GM23338 (cell line): ENCODE measurements at regions not wholly inside any gene's neighbourhood (a gene's known extent, or its start where the extent isn't known, plus 50 kb on each side); places are given as distances from the start of the nearest gene placed in this dataset.

Source experiments
- CREB1 ChIP-seq: fragments of 250-450 bp; sonication (Bioruptor Pico); IDR thresholded peaks from 2 replicates; pipeline ENCODE4 v1.5.0; 2020; ENCODE audit warnings: low read depth, mild to moderate bottlenecking, moderate library complexity
- CTCF ChIP-seq, 2 experiments: fragments of 200-600 bp in 1 of 2; sonication (generic) in 1 of 2; conservative IDR thresholded peaks; 2 replicates each; pipeline versions ENCODE4 v1.5.1 to v1.6.1; 2016 to 2017; ENCODE audit warnings: antibody characterized with exemption in 2 of 2, low read depth in 2 of 2, mild to moderate bottlenecking in 2 of 2, moderate library complexity in 1 of 2
- ETS1 ChIP-seq: IDR thresholded peaks from 2 replicates; pipeline ENCODE4 v1.6.1; 2016; ENCODE audit warnings: antibody characterized with exemption
- EZH2 ChIP-seq: fragments of 200-600 bp; sonication (generic); IDR thresholded peaks from one replicate; pipeline ENCODE4 v1.8.0; 2017; ENCODE audit warnings: antibody characterized with exemption, mild to moderate bottlenecking, low read depth; ENCODE audit not compliant: unreplicated experiment
- EZH2phosphoT487 ChIP-seq: fragments of 200-600 bp; sonication (generic); IDR thresholded peaks from one replicate; pipeline ENCODE4 v1.8.1; 2018; ENCODE audit warnings: antibody characterized with exemption; ENCODE audit not compliant: unreplicated experiment
- JUNB ChIP-seq: IDR thresholded peaks from one replicate; pipeline ENCODE4 v1.6.1; 2016; ENCODE audit warnings: antibody characterized with exemption; ENCODE audit not compliant: unreplicated experiment
- NANOG ChIP-seq: IDR thresholded peaks from 2 replicates; pipeline ENCODE4 v1.6.1; 2016; ENCODE audit warnings: antibody characterized with exemption, borderline replicate concordance
- POLR2AphosphoS5 ChIP-seq: IDR thresholded peaks from 2 replicates; pipeline ENCODE4 v1.6.1; 2016; ENCODE audit warnings: antibody characterized with exemption, low read depth
- REST ChIP-seq: IDR thresholded peaks from one replicate; pipeline ENCODE4 v1.6.1; 2018; ENCODE audit warnings: antibody characterized with exemption; ENCODE audit not compliant: unreplicated experiment
- STAT1 ChIP-seq: IDR thresholded peaks from one replicate; pipeline ENCODE4 v1.6.1; 2016; ENCODE audit warnings: antibody characterized with exemption; ENCODE audit not compliant: unreplicated experiment
- ZNF114 ChIP-seq: fragments of 250-450 bp; sonication (Bioruptor Pico); IDR thresholded peaks from 2 replicates; pipeline ENCODE4 v1.5.0; 2020; ENCODE audit warnings: mild to moderate bottlenecking, moderate library complexity
- ZNF331 ChIP-seq: fragments of 250-450 bp; sonication (Bioruptor Pico); IDR thresholded peaks from 2 replicates; pipeline ENCODE4 v1.5.0; 2020; ENCODE audit warnings: low read depth, mild to moderate bottlenecking, moderate library complexity

GRCh38 chr5:152247850-152248385 is 157.2 kb downstream of the NMUR2 start:
- TF ChIP-seq REST: no peak
- TF ChIP-seq EZH2: no peak
- TF ChIP-seq CTCF (conservative IDR thresholded peaks at IDR 0.05; ENCODE audit: low read depth in 2 of 2): no peak
- TF ChIP-seq CREB1 (CRISPR knock-in tag): no peak
- no peak for TF ChIP-seq POLR2AphosphoS5
- TF ChIP-seq STAT1: no peak
- no peak for TF ChIP-seq ETS1
- no peak for TF ChIP-seq ZNF331 (CRISPR knock-in tag)
- no peak for TF ChIP-seq ZNF114 (CRISPR knock-in tag)
- no peak for TF ChIP-seq NANOG
- no peak for TF ChIP-seq JUNB
- TF ChIP-seq EZH2phosphoT487: no peak
